GM23338 (cell line): ENCODE measurements at regions not wholly inside any gene's neighbourhood (a gene's known extent, or its start where the extent isn't known, plus 50 kb on each side); places are given as distances from the start of the nearest gene placed in this dataset.

Experiments used
- EZH2 ChIP-seq: fragments of 200-600 bp; sonication (generic); IDR thresholded peaks from one replicate; pipeline ENCODE4 v1.8.0; 2017; ENCODE audit warnings: antibody characterized with exemption, mild to moderate bottlenecking, low read depth; ENCODE audit not compliant: unreplicated experiment
- JUNB ChIP-seq: IDR thresholded peaks from one replicate; pipeline ENCODE4 v1.6.1; 2016; ENCODE audit warnings: antibody characterized with exemption; ENCODE audit not compliant: unreplicated experiment
- STAT1 ChIP-seq: IDR thresholded peaks from one replicate; pipeline ENCODE4 v1.6.1; 2016; ENCODE audit warnings: antibody characterized with exemption; ENCODE audit not compliant: unreplicated experiment
- ZNF114 ChIP-seq: fragments of 250-450 bp; sonication (Bioruptor Pico); IDR thresholded peaks from 2 replicates; pipeline ENCODE4 v1.5.0; 2020; ENCODE audit warnings: mild to moderate bottlenecking, moderate library complexity
- ZNF331 ChIP-seq: fragments of 250-450 bp; sonication (Bioruptor Pico); IDR thresholded peaks from 2 replicates; pipeline ENCODE4 v1.5.0; 2020; ENCODE audit warnings: low read depth, mild to moderate bottlenecking, moderate library complexity
- TF ChIP-seq, protein P1 (sequence below): fragments of 250-450 bp; sonication (Bioruptor Pico); IDR thresholded peaks from 2 replicates; pipeline ENCODE4 v1.5.0; 2020; ENCODE audit warnings: mild to moderate bottlenecking, moderate library complexity
- TF ChIP-seq, protein P2 (sequence below): IDR thresholded peaks from 2 replicates; pipeline ENCODE4 v1.6.1; 2016; ENCODE audit warnings: antibody characterized with exemption
- TF ChIP-seq, protein P3 (sequence below), 2 experiments: fragments of 200-600 bp in 1 of 2; sonication (generic) in 1 of 2; conservative IDR thresholded peaks; 2 replicates each; pipeline versions ENCODE4 v1.5.1 to v1.6.1; 2016 to 2017; ENCODE audit warnings: antibody characterized with exemption in 2 of 2, low read depth in 2 of 2, mild to moderate bottlenecking in 2 of 2, moderate library complexity in 1 of 2

DNA sequence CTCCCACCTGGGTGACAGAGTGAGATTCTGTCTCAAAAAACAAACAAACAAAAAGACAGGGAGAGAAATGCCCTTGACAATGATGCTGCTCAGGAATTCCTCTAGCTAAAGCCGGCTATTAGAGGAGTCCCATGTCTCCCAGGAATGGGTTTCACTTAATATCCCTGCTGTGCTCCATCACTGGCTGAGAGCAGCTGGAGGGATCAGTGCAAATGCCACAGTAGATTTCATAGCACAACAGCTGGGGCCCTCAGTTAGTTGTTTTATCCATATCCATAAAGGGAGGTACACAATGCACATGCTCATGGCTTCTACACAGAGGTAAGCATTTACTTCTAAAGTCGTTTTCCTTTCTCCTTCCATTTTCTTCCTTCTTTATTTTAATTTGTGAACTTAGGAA lies 742.0 kb upstream of the POU3F2 start (continued):
- TF ChIP-seq, protein P1, sequence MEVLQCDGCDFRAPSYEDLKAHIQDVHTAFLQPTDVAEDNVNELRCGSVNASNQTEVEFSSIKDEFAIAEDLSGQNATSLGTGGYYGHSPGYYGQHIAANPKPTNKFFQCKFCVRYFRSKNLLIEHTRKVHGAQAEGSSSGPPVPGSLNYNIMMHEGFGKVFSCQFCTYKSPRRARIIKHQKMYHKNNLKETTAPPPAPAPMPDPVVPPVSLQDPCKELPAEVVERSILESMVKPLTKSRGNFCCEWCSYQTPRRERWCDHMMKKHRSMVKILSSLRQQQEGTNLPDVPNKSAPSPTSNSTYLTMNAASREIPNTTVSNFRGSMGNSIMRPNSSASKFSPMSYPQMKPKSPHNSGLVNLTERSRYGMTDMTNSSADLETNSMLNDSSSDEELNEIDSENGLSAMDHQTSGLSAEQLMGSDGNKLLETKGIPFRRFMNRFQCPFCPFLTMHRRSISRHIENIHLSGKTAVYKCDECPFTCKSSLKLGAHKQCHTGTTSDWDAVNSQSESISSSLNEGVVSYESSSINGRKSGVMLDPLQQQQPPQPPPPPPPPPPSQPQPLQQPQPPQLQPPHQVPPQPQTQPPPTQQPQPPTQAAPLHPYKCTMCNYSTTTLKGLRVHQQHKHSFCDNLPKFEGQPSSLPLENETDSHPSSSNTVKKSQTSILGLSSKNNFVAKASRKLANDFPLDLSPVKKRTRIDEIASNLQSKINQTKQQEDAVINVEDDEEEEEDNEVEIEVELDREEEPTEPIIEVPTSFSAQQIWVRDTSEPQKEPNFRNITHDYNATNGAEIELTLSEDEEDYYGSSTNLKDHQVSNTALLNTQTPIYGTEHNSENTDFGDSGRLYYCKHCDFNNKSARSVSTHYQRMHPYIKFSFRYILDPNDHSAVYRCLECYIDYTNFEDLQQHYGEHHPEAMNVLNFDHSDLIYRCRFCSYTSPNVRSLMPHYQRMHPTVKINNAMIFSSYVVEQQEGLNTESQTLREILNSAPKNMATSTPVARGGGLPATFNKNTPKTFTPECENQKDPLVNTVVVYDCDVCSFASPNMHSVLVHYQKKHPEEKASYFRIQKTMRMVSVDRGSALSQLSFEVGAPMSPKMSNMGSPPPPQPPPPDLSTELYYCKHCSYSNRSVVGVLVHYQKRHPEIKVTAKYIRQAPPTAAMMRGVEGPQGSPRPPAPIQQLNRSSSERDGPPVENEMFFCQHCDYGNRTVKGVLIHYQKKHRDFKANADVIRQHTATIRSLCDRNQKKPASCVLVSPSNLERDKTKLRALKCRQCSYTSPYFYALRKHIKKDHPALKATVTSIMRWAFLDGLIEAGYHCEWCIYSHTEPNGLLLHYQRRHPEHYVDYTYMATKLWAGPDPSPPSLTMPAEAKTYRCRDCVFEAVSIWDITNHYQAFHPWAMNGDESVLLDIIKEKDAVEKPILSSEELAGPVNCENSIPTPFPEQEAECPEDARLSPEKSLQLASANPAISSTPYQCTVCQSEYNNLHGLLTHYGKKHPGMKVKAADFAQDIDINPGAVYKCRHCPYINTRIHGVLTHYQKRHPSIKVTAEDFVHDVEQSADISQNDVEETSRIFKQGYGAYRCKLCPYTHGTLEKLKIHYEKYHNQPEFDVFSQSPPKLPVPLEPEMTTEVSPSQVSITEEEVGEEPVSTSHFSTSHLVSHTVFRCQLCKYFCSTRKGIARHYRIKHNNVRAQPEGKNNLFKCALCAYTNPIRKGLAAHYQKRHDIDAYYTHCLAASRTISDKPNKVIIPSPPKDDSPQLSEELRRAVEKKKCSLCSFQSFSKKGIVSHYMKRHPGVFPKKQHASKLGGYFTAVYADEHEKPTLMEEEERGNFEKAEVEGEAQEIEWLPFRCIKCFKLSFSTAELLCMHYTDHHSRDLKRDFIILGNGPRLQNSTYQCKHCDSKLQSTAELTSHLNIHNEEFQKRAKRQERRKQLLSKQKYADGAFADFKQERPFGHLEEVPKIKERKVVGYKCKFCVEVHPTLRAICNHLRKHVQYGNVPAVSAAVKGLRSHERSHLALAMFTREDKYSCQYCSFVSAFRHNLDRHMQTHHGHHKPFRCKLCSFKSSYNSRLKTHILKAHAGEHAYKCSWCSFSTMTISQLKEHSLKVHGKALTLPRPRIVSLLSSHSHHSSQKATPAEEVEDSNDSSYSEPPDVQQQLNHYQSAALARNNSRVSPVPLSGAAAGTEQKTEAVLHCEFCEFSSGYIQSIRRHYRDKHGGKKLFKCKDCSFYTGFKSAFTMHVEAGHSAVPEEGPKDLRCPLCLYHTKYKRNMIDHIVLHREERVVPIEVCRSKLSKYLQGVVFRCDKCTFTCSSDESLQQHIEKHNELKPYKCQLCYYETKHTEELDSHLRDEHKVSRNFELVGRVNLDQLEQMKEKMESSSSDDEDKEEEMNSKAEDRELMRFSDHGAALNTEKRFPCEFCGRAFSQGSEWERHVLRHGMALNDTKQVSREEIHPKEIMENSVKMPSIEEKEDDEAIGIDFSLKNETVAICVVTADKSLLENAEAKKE (CRISPR knock-in tag): no peak
- TF ChIP-seq, protein P2, sequence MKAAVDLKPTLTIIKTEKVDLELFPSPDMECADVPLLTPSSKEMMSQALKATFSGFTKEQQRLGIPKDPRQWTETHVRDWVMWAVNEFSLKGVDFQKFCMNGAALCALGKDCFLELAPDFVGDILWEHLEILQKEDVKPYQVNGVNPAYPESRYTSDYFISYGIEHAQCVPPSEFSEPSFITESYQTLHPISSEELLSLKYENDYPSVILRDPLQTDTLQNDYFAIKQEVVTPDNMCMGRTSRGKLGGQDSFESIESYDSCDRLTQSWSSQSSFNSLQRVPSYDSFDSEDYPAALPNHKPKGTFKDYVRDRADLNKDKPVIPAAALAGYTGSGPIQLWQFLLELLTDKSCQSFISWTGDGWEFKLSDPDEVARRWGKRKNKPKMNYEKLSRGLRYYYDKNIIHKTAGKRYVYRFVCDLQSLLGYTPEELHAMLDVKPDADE: no peak
- TF ChIP-seq STAT1: no peak
- no peak for TF ChIP-seq ZNF331 (CRISPR knock-in tag)
- no peak for TF ChIP-seq JUNB
- no peak for TF ChIP-seq ZNF114 (CRISPR knock-in tag)
- TF ChIP-seq EZH2: no peak
- TF ChIP-seq, protein P3, sequence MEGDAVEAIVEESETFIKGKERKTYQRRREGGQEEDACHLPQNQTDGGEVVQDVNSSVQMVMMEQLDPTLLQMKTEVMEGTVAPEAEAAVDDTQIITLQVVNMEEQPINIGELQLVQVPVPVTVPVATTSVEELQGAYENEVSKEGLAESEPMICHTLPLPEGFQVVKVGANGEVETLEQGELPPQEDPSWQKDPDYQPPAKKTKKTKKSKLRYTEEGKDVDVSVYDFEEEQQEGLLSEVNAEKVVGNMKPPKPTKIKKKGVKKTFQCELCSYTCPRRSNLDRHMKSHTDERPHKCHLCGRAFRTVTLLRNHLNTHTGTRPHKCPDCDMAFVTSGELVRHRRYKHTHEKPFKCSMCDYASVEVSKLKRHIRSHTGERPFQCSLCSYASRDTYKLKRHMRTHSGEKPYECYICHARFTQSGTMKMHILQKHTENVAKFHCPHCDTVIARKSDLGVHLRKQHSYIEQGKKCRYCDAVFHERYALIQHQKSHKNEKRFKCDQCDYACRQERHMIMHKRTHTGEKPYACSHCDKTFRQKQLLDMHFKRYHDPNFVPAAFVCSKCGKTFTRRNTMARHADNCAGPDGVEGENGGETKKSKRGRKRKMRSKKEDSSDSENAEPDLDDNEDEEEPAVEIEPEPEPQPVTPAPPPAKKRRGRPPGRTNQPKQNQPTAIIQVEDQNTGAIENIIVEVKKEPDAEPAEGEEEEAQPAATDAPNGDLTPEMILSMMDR (conservative IDR thresholded peaks at IDR 0.05; ENCODE audit: low read depth in 2 of 2): no peak
